ENCODE measurements at regions not wholly inside any gene's neighbourhood (a gene's known extent, or its start where the extent isn't known, plus 50 kb on each side); places are given as distances from the start of the nearest gene placed in this dataset.

- in situ Hi-C loops (cut with MboI; ENCODE audit: low pct_unique_long_range_greater_than_20kb, low sequenced_read_pairs): no loop called here
- no peak for DNase-seq
Measured at GRCh38 chr5:112684737-112685136, 52.9 kb upstream of the APC start.

GRCh38 chr5:112685386-112685785, 52.3 kb upstream of the APC start:
- in situ Hi-C loops (cut with MboI; ENCODE audit: low pct_unique_long_range_greater_than_20kb, low sequenced_read_pairs): no loop called here
- no peak for DNase-seq

- DNase-seq: no peak
- in situ Hi-C loops (cut with MboI; ENCODE audit: low pct_unique_long_range_greater_than_20kb, low sequenced_read_pairs): no loop called here
Measured at GRCh38 chr5:112685931-112686330, 51.8 kb upstream of the APC start.

GRCh38 chr5:112686675-112687074, 51.0 kb upstream of the APC start:
- DNase-seq: no peak
- in situ Hi-C loops (cut with MboI; ENCODE audit: low pct_unique_long_range_greater_than_20kb, low sequenced_read_pairs): no loop called here

GRCh38 chr5:112687306-112687705, 50.4 kb upstream of the APC start:
- no peak for DNase-seq
- in situ Hi-C loops (cut with MboI; ENCODE audit: low pct_unique_long_range_greater_than_20kb, low sequenced_read_pairs): no loop called here

Measured in KBM-7 (cell line).